ENCODE measurements at regions not wholly inside any gene's neighbourhood (a gene's known extent, or its start where the extent isn't known, plus 50 kb on each side); places are given as distances from the start of the nearest gene placed in this dataset.

GRCh38 chr16:75931970-75932369 lies 205.7 kb upstream of the CPHXL start:
- Histone ChIP-seq H4K20me1 (ENCODE audit: insufficient read depth, low read length, poor library complexity, severe bottlenecking) (no peaks in the 10 kb centered on the region), H3F3A (ENCODE audit: low read depth) (no peaks in the 10 kb centered on the region), H3K4me3 (ENCODE audit: low read length, poor library complexity, severe bottlenecking) (no peak overlapping the region), H3K36me3 (ENCODE audit: insufficient read depth, low read length) (no peaks in the 10 kb centered on the region), H3K4me1 (ENCODE audit: insufficient read depth, low read length, poor library complexity, severe bottlenecking) (no peaks in the 10 kb centered on the region), H3K79me2 (ENCODE audit: insufficient read depth, low read length) (no peaks in the 10 kb centered on the region), H3K27me3 (ENCODE audit: insufficient read depth, low read length, poor library complexity, severe bottlenecking) (no peaks in the 10 kb centered on the region), H3K9me2 (replicated peaks; ENCODE audit: low read depth, low read length) (no peaks in the 10 kb centered on the region), H3K9me3 (ENCODE audit: insufficient read depth, low read depth, low read length) (no peaks in the 10 kb centered on the region), H3K9ac (ENCODE audit: low read depth, low read length, poor library complexity, severe bottlenecking) (no peak overlapping the region), H3K4me2 (ENCODE audit: low read depth, low read length, poor library complexity, severe bottlenecking) (no peak overlapping the region), H2AFZ (ENCODE audit: low read length) (no peak overlapping the region)
- TF ChIP-seq CTCF (conservative IDR thresholded peaks at IDR 0.05; ENCODE audit: low read length) = no peak
- no peak for TF ChIP-seq EZH2phosphoT487 (IDR thresholded peaks at IDR 0.05; ENCODE audit: borderline replicate concordance)

DNA sequence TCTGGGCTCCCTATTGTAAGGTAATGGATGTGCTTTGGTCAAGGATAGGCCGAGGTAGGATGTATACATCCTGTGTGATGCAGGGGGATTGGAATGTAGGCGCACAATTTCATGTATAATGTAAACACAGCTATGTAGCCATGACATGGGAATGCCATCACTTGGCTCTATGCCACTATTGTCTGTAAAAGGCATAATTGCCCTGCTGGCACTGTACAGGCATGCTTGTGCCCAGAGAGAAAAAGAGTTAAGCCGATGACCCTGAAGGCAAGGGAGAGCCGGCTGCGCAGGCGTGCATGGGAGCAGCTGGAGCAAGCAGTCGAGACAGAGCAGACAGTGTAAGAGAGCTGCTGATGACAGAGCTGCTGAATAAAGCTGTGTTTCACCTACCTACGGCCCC lies 212.5 kb upstream of the CPHXL start:
- no peak for TF ChIP-seq EZH2phosphoT487 (IDR thresholded peaks at IDR 0.05; ENCODE audit: borderline replicate concordance)
- TF ChIP-seq CTCF (conservative IDR thresholded peaks at IDR 0.05; ENCODE audit: low read length) = no peak

GRCh38 chr16:75942351-75942750 lies 216.1 kb upstream of the CPHXL start:
- Histone ChIP-seq H3K36me3 (ENCODE audit: insufficient read depth, low read length) (no peaks in the 10 kb centered on the region), H3K4me1 (ENCODE audit: insufficient read depth, low read length, poor library complexity, severe bottlenecking) (no peaks in the 10 kb centered on the region), H4K20me1 (ENCODE audit: insufficient read depth, low read length, poor library complexity, severe bottlenecking) (no peaks in the 10 kb centered on the region), H2AFZ (ENCODE audit: low read length) (no peak overlapping the region), H3K9me2 (replicated peaks; ENCODE audit: low read depth, low read length) (no peaks in the 10 kb centered on the region), H3K4me2 (ENCODE audit: low read depth, low read length, poor library complexity, severe bottlenecking) (no peak overlapping the region), H3F3A (ENCODE audit: low read depth) (no peaks in the 10 kb centered on the region), H3K27me3 (ENCODE audit: insufficient read depth, low read length, poor library complexity, severe bottlenecking) (no peaks in the 10 kb centered on the region), H3K4me3 (ENCODE audit: low read length, poor library complexity, severe bottlenecking) (no peak overlapping the region), H3K9me3 (ENCODE audit: insufficient read depth, low read depth, low read length) (no peaks in the 10 kb centered on the region), H3K79me2 (ENCODE audit: insufficient read depth, low read length) (no peaks in the 10 kb centered on the region), H3K9ac (ENCODE audit: low read depth, low read length, poor library complexity, severe bottlenecking) (no peak overlapping the region)
- no peak for TF ChIP-seq EZH2phosphoT487 (IDR thresholded peaks at IDR 0.05; ENCODE audit: borderline replicate concordance)
- TF ChIP-seq CTCF (conservative IDR thresholded peaks at IDR 0.05; ENCODE audit: low read length) = no peak

More for the DNA sequence above, 212.5 kb upstream of the CPHXL start:
- Histone ChIP-seq H2AFZ (ENCODE audit: low read length) (no peak overlapping the region), H3F3A (ENCODE audit: low read depth) (no peaks in the 10 kb centered on the region), H3K4me1 (ENCODE audit: insufficient read depth, low read length, poor library complexity, severe bottlenecking) (no peaks in the 10 kb centered on the region), H3K9me3 (ENCODE audit: insufficient read depth, low read depth, low read length) (no peaks in the 10 kb centered on the region), H3K9me2 (replicated peaks; ENCODE audit: low read depth, low read length) (no peaks in the 10 kb centered on the region), H3K36me3 (ENCODE audit: insufficient read depth, low read length) (no peaks in the 10 kb centered on the region), H3K4me2 (ENCODE audit: low read depth, low read length, poor library complexity, severe bottlenecking) (no peak overlapping the region), H3K9ac (ENCODE audit: low read depth, low read length, poor library complexity, severe bottlenecking) (no peak overlapping the region), H3K79me2 (ENCODE audit: insufficient read depth, low read length) (no peaks in the 10 kb centered on the region), H3K4me3 (ENCODE audit: low read length, poor library complexity, severe bottlenecking) (no peak overlapping the region), H4K20me1 (ENCODE audit: insufficient read depth, low read length, poor library complexity, severe bottlenecking) (no peaks in the 10 kb centered on the region), H3K27me3 (ENCODE audit: insufficient read depth, low read length, poor library complexity, severe bottlenecking) (no peaks in the 10 kb centered on the region)

All from Loucy (cell line).